Loucy (cell line): ENCODE measurements at regions not wholly inside any gene's neighbourhood (a gene's known extent, or its start where the extent isn't known, plus 50 kb on each side); places are given as distances from the start of the nearest gene placed in this dataset.

Experiments used
- EZH2phosphoT487 ChIP-seq: fragments of 200-600 bp; IDR thresholded peaks from 2 replicates; pipeline ENCODE4 v1.6.1; 2018; ENCODE audit warnings: antibody characterized with exemption, mild to moderate bottlenecking, moderate library complexity, borderline replicate concordance
- TF ChIP-seq, protein P1 (sequence below): fragments of 200-600 bp; sonication (generic); conservative IDR thresholded peaks from 2 replicates; pipeline ENCODE4 v1.5.1; 2014; ENCODE audit warnings: mild to moderate bottlenecking, antibody characterized with exemption, low read length

GRCh38 chr3:107428051-107428858 is 51.0 kb downstream of the CCDC54 start:
- TF ChIP-seq, protein P1, sequence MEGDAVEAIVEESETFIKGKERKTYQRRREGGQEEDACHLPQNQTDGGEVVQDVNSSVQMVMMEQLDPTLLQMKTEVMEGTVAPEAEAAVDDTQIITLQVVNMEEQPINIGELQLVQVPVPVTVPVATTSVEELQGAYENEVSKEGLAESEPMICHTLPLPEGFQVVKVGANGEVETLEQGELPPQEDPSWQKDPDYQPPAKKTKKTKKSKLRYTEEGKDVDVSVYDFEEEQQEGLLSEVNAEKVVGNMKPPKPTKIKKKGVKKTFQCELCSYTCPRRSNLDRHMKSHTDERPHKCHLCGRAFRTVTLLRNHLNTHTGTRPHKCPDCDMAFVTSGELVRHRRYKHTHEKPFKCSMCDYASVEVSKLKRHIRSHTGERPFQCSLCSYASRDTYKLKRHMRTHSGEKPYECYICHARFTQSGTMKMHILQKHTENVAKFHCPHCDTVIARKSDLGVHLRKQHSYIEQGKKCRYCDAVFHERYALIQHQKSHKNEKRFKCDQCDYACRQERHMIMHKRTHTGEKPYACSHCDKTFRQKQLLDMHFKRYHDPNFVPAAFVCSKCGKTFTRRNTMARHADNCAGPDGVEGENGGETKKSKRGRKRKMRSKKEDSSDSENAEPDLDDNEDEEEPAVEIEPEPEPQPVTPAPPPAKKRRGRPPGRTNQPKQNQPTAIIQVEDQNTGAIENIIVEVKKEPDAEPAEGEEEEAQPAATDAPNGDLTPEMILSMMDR = no peak
- TF ChIP-seq EZH2phosphoT487 = no peak
